HG02943 (cell line): ENCODE measurements at regions not wholly inside any gene's neighbourhood (a gene's known extent, or its start where the extent isn't known, plus 50 kb on each side); places are given as distances from the start of the nearest gene placed in this dataset.
"Not testable (repeated sequence)": the region's sequence is repeated elsewhere in the genome, so short reads cannot be mapped to it uniquely, and the experiment has no call there.

Source experiments
- ATAC-seq: cut with Tn5 transposase; IDR thresholded peaks from one replicate; pipeline ENCODE4 v1.9.1; 2021; ENCODE audit warnings: mild to moderate bottlenecking, low read depth, moderate library complexity; ENCODE audit not compliant: unreplicated experiment

DNA sequence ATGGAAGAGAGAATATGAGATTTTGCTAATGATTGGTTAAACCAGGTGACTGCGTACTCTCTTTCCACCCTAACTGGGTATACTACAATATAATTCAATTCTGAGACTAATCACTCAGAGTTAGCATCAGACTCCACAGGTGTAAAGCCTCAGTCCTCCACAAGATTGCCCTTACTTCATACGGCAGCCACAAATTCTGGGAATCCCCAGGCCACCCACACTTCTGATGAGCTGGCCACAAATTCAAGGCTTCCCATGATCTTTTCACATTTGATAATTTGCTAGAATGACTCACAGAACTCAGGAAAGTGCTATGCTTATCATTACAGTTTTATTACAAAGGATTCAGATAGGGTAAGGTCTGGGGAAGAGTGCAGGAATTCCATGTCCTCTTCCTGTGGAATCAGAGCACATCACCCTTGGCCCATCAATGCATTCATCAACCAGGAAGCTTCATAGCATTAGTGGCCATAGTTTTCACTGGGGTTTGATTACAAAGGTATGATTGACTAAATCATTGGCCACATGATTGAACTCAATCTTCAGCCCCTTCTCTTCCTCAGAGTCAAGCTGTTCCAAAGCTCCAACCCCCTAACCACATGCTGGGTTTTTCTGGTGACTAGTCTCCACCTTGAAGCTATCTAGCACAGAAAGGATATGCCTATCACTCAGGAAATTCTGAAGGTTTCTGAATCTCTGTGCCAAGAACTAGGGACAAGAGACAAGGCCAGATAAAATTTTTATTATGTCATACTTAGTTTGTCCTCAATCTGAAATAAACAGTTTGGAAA, 131.7 kb downstream of the HHIPL2 start:
- no peak for ATAC-seq

DNA sequence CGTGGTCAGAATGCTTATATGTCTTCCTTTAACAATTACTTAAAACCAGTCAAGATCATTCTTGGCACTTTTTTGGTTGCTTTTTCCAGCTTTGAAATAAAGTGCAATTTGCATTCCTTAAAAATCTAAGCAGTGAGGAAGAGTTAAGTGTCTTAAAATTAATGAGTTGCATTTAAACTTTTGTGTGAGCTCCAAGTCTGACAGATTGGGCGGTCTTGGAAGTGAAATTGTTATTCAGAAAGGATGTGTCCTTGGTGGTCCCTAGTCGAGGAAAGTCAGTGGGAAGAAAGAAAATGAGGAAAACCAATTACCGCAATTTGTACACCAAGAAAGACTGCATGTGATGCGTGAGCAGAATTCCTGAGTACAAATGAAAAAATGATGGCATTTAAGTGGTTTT, 132.5 kb downstream of the HHIPL2 start:
- ATAC-seq, result no peak

DNA sequence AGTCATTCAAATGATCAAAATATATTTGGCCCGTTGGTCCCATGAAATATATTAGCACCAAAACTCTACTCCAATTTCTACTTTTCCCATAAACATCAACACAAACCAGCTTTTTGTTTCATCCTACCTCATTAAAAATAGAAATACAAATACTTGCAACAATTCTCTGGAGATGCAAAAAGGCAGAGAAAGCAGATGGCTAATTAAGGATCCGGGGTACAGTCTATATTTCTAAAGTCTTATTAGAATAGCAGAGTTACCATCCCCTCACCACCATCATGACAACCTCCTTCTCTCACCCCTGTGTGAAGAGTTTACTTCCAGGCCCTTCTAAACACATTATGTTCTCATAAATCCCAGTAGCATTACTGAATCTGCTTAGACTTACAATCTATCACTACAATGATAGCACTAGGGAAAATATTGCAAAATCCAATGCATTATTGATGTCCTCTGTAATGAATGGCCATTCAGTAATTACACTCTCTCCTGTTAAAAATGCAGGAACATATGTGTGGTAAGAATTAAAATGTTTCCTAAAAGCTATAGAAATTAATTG, 133.8 kb downstream of the HHIPL2 start:
- no peak for ATAC-seq

DNA sequence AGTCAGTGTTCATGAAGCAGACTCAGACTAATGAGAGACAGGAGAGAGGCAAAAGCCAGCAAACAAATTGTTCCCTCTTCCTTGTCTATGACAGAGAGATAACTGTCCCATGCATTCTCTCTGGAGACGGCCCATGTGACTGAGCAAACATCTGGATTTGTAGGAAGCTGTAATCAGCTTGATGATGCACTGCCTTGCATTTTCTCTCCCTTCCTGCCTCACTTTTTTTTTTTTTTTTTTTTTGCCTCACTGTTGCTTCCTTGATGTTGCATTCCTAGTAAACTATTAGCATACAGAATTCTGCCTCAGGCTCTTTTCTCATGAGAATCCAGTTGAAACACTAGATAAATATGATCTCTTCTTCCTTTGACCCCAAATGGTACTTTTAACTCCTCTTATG, 134.5 kb downstream of the HHIPL2 start:
- no peak for ATAC-seq

DNA sequence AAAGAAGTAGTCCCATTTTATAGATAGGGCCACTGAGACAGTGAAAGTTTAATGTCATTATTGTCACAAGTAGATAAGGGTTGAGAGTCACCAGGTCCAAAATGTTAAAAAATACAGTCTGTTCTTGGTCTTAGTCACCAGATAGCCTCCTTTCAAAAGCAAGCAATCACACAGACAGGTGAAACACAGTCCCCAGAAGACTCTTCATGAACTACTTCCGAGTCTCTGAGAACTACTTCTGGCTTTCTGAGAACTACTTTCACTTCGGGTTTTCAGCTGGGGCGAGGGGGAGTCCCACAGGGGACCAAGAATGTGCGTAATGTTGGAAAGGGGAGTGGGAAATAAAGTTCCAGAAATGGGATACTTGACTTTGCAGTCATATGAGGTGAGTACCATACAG, 143.2 kb downstream of the HHIPL2 start:
- ATAC-seq, result no peak

DNA sequence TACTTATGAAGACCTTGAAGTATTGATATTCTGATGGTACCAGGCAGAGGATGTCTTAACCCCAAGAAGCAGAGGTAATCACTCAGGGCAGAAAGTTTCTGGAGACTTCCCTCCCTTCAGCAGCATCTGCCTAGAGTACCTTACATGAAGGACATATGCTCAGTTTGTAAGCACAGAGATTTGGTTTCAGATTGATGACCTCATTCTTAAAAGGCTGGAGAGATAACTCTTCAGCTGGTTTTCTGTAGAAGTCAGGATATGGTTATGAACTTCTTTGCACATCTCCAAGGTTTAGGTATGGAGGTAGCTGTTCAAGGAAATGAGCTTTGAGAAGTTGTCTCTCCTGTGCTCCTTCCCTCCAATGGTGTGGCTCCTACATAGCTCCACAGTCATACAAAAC, 148.7 kb downstream of the HHIPL2 start:
- ATAC-seq, result no peak

DNA sequence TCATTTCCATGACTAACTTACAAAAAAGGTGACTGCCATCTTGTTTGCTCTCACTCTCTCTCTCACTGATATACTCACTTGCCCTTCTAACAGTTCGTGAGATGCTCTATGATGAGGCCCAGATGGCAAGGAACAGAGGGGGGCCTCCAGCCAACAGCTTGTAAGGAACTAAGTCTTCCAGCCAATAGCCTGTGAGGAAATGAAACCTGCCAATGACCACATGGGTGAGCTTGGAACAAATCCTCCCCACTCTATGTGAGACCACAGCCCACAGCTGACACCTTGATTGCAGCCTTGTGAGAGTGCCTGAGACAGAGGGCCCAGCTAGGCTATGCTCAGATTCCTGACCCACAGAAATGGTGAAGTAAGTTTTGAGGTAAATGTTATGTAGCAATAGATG, 153.7 kb downstream of the HHIPL2 start:
- no peak for ATAC-seq

DNA sequence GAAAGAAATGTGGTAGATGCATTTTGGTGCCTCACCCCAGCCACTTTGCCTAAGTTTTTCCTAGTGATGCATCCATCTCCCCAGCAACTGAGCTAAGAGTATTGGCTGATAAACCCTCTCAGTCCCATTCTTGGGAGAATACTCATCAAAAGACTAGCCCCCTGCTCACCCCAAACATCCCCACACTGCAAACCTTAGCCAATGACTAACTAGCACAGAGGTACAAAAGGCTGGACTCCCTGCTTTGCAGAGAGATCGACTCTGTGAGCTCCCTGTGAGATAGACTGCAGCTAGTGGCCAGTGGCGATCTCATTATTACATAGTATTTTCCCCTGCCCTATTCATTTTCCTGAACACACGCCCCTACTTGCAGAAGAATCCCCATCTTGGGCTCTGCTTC, 155.3 kb downstream of the HHIPL2 start:
- no peak for ATAC-seq

DNA sequence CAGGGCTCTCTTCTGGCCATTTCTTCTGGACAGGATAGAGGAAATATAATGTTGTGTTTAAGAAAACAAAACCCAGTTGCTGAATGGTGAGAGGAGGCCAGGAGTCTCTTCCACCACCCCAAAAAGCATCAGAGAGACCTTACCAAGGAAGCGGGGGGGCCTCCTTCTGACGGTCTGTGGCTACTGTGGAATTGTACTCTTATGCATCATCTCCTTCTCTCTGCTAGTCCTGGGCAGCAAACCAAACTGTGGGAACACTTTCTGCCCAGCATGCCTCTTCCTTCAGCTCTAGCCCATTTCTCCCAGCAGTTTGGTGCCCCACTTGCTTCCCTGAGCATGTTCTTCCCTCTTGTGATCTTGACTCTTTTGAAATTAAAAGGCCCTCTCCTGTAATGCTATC, 157.7 kb downstream of the HHIPL2 start:
- ATAC-seq, result no peak

DNA sequence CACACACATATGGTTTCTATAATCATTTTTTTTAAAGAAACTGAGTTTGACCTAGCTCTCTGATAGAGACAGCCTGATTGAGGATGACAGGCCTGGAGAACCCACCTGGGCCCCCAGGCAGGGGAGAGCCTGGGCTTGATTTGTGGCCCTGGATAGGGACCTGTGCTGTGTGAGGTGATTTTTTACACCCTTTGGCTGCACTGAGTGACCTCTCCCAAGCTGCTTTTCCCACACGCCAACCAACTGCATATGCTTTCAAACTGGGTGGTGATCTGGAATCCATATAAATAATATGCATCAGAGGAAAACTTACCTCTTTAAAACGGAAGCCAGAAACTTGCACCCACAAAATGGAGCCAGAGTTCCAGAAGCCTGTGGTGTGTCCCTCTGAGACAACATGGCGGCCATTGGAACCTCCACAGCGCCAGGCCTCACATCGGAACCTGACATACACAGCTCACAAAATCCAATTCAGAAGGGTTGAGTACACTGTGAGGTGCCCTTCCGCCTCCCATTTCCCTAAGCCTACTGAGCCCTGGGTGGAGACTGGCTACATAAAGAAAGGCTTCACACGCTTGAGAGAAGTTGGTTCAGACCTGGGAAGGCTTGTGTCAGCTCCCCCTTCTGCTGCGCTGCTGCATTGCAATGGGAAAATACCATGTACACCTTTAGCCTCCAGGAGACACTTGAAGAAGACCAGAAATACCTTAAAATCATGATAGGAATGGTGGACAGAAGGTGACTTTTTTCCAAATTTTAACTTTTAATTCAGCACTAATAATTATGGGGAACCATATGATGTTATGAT, 160.7 kb downstream of the HHIPL2 start:
- no peak for ATAC-seq

DNA sequence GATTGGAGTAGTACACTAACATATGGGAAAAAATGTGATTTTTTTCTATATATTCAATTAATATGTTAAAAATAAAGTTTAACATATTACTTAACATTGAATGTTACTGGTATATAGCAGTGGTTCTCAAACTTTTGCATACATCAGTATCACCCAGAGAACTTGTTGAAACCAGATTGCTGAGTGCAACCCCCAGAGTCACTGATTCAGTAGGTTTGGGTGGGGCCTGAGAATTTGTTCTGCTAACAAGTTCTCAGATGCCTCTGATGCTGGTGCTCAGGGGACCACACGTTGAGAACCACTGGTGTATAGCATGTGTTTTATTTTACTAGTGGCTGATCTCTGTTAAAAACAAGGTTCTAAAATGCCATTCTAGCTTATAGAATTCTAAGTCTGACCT, 161.9 kb downstream of the HHIPL2 start:
- ATAC-seq, result no peak

DNA sequence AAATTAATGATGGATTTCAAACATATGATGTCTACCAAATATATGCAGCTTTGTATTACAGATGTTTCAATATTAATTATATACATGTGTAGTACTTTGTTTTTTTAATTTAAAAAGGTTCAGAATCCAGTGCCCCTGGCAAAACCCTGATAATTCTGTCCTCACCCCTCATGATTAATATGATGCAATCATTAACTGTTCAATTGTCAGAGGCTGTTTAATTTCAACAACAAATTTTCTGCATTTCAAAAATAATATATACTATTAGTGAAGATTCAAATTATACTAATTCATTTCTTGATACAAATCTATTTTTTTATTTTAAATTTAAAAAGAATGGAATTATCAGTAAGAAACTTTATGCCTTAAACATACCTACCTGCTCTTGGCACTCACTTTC, 162.6 kb downstream of the HHIPL2 start:
- no peak for ATAC-seq

DNA sequence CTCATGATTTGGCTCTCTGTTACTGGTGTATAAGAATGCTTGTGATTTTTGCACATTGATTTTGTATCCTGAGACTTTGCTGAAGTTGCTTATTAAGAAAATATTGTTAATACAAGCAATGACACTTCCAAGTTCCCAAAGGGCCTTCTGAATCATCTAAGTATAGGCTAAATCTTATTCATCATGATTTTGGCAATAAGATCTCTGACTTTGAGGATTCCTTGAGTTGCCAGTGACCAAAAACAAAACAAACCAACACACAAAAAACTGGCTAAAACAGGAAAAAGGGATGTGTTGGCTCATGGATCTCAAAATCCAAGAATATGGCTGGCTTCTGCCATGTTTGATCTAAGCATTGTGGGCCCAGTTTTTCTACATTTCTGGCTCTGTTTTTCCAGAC, 163.4 kb downstream of the HHIPL2 start:
- no peak for ATAC-seq

DNA sequence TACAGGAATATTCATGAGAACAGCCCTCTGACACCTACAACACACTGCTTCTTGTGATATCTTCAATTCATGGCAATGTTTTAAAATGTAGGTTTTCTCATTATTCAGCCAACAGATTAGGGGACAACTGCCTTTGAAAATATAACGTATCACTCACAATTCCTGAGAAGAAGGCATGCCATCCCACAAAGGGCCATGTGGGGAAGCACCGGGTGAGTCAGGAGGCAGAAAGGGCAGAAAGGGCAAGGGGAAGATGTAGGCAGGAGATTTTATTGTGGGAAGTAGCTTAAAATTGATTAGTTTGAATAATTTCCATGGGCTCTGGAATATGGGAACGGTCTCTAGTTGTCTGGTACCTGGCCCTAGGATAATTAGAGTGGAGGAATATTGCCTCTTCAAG, 165.7 kb downstream of the HHIPL2 start:
- ATAC-seq, result no peak

DNA sequence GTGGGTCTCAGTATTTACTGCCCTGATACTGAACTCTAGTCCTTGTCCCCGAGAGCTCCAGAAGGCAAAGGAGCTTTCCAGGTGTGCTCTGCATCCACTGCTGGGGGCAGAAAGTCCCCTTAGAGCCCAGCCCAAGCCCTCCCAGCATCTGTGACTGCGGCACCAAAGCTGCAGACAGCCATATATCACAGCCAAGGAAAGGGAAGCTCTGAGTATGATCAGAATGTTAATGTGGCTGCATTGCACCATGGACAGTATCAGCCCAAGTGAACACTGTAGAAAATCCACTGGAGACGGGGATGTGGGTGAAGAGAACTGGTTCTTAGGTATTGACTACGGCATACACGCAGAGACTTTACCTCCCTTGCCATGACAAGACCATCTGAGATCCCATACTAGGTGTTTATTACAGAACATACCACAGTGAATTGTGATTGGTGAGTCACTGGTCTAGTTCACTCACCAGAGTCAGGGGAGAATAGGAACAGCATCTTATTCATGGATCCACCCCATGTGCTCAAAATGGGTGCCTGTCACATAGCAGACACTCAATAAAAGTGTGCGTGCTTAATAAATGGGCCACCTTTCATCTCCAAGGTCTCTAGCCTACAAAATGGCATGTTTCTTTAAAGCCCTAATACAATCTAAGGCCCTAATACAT, 170.3 kb downstream of the HHIPL2 start:
- ATAC-seq, result no peak

DNA sequence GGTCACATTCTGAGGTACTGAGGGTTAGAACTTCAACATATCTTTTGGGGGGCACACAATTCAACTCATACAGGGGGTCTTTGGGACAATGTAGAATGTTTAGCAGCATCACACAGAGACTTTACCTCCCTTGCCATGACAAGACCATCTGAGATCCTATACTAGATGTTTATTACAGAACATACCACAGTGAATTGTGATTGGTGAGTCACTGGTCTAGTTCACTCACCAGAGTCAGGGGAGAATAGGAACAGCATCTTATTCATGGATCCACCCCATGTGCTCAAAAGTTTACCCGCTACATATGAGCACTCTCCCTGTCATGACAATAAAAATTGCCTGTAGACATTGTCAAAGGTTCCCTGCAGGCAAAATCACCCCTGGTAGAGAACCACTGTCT, 171.1 kb downstream of the HHIPL2 start:
- ATAC-seq, result not testable (repeated sequence)

DNA sequence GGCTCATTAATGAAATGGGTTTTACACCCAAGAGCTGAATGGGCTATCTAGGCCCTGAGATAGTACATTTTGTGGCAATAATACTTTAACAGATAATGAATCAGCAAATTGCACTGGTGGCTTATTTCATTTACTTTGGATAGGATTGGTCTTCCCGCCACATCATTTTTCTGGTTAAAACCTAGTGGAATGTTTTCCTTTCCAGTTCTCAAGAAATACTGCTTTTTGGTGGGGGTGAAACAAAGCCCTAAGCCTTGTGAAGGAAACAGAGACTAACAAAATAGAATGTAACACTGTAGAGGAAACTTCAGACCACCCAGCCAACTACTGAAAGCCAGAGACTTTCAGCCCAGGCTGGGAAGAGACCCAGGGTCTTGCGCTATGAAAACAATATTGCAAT, 172.2 kb downstream of the HHIPL2 start:
- no peak for ATAC-seq

DNA sequence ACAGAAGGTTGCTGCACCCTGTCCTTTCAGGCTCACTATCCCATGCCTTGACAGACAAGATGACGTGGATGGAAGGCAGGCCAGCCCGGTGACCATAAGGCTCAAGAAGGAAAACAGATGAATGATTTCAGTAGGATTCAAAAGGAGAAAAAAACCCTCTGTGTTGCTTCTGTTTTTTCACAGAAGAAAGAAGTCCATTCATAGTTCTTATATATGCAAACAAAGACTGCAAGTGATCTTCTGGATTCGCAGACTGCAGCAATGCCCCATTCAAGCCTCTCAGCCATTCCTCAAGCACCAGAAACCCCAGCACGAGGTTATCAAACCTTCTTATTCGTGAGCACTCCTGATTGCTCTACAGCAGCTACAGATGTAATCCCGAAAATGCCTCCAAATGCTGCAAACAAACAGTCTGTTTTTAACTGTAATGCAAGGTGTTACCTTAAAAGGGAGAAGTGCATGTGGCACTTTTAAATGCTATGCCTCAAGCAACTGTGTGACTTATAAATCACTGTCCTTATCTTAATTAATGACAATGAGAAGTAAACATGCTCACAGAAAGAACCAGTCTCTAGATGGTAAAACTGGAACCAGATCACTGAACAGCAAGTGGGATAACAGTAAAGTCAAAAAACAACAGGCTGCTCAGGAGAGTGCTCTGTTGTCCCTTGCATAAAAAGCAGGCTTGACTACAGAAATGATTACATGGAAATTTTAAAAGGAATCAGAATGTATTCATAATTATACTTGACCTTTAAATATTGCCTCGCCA, 173.9 kb downstream of the HHIPL2 start:
- ATAC-seq, result no peak

DNA sequence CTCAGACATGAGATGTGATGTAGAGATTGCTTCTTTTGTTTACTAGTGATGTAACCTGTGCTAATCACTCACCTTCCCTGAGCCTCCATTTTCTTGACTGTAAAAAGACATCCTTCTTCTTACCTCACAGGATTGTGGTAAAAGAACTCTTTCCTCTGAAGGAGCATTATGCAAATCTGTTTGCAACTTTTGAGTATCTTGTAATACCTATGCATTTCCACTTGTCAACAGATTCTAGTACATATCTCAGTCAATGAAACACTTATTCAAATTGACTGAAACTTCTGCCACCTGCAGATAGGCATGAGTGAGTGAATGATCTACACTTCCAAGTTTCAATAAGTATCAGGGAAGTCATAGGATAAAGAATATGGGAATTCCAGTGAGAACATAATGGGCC, 174.7 kb downstream of the HHIPL2 start:
- ATAC-seq, result no peak

DNA sequence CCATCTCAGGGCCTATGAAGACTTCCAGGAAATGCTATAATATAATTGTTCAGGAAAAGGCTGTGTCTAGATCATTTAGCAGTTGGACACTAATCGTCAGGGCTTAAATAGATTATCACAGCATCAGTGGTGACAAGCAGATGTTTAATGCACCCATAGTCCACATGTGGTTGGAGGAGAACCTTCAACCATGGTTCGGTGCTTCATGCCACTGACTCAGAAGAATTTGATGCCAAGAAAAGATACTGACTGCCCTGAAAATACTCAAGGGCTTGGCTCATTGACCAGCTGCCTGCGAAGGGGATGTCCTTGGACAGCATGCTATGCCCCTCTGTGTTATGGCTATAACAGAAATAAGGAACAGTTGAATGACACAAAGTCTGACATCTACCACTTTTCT, 175.7 kb downstream of the HHIPL2 start:
- no peak for ATAC-seq
